ENCODE measurements at regions not wholly inside any gene's neighbourhood (a gene's known extent, or its start where the extent isn't known, plus 50 kb on each side); places are given as distances from the start of the nearest gene placed in this dataset.
"Not testable (repeated sequence)": the region's sequence is repeated elsewhere in the genome, so short reads cannot be mapped to it uniquely, and the experiment has no call there.

GRCh38 chr4:23020399-23020798, 327.7 kb downstream of the GBA3 start:
- H3K4me3 Mint-ChIP-seq; H3K27ac Mint-ChIP-seq; H3K27me3 Mint-ChIP-seq; H3K4me1 Mint-ChIP-seq; ATAC-seq (ENCODE audit: low read depth); H3K9me3 Mint-ChIP-seq; H3K36me3 Mint-ChIP-seq; DNase-seq; POLR2A ChIA-PET: not testable (repeated sequence)

- Mint-ChIP-seq H3K27ac (no peak overlapping the region), H3K4me1 (no peaks in the 10 kb centered on the region), H3K4me3 (no peak overlapping the region), H3K27me3 (no peaks in the 10 kb centered on the region), H3K9me3 (no peaks in the 10 kb centered on the region), H3K36me3 (no peaks in the 10 kb centered on the region)
- DNase-seq (no peak), ATAC-seq (ENCODE audit: low read depth) (no peak)
- POLR2A ChIA-PET, result no interaction called here
These were observed 324.2 kb downstream of the GBA3 start for GRCh38 chr4:23016981-23017380.

GRCh38 chr4:23015821-23016220, 323.1 kb downstream of the GBA3 start:
- POLR2A ChIA-PET, result no interaction called here
- Mint-ChIP-seq H3K4me1 (no peaks in the 10 kb centered on the region), H3K27ac (no peak overlapping the region), H3K9me3 (no peaks in the 10 kb centered on the region), H3K36me3 (no peaks in the 10 kb centered on the region), H3K4me3 (no peak overlapping the region), H3K27me3 (no peaks in the 10 kb centered on the region)
- ATAC-seq (ENCODE audit: low read depth) (no peak), DNase-seq (no peak)

- Mint-ChIP-seq H3K9me3 (no peaks in the 10 kb centered on the region), H3K4me1 (no peaks in the 10 kb centered on the region), H3K4me3 (no peak overlapping the region), H3K36me3 (no peaks in the 10 kb centered on the region), H3K27me3 (no peaks in the 10 kb centered on the region), H3K27ac (no peak overlapping the region)
- POLR2A ChIA-PET, result no interaction called here
- ATAC-seq (ENCODE audit: low read depth), result no peak
- no peak for DNase-seq
These were observed 316.4 kb downstream of the GBA3 start for GRCh38 chr4:23009093-23009492.

- DNase-seq, result no peak
- no peaks in the 10 kb centered on the region for H3K4me1 Mint-ChIP-seq
- POLR2A ChIA-PET, result no interaction called here
These were observed 314.0 kb downstream of the GBA3 start for GRCh38 chr4:23006756-23007155.

GRCh38 chr4:23005691-23006090, 313.0 kb downstream of the GBA3 start:
- ATAC-seq (ENCODE audit: low read depth) (no peak), DNase-seq (no peak)
- H3K9me3 Mint-ChIP-seq, result no peaks in the 10 kb centered on the region
- POLR2A ChIA-PET, result no interaction called here
- no peaks in the 10 kb centered on the region for H3K4me1 Mint-ChIP-seq
- H3K27me3 Mint-ChIP-seq, result no peaks in the 10 kb centered on the region
- no peak overlapping the region for H3K4me3 Mint-ChIP-seq
- no peaks in the 10 kb centered on the region for H3K36me3 Mint-ChIP-seq
- H3K27ac Mint-ChIP-seq, result no peak overlapping the region

More at GRCh38 chr4:23006756-23007155, 314.0 kb downstream of the GBA3 start:
- no peaks in the 10 kb centered on the region for H3K9me3 Mint-ChIP-seq
- no peak for ATAC-seq (ENCODE audit: low read depth)
- no peaks in the 10 kb centered on the region for H3K36me3 Mint-ChIP-seq
- no peak overlapping the region for H3K27ac Mint-ChIP-seq
- no peak overlapping the region for H3K4me3 Mint-ChIP-seq
- H3K27me3 Mint-ChIP-seq, result no peaks in the 10 kb centered on the region

GRCh38 chr4:23001478-23001877, 308.7 kb downstream of the GBA3 start:
- DNase-seq (no peak), ATAC-seq (ENCODE audit: low read depth) (no peak)
- H3K36me3 Mint-ChIP-seq, result no peaks in the 10 kb centered on the region
- no peak overlapping the region for H3K27ac Mint-ChIP-seq
- no peaks in the 10 kb centered on the region for H3K9me3 Mint-ChIP-seq
- H3K4me3 Mint-ChIP-seq, result no peak overlapping the region
- POLR2A ChIA-PET, result no interaction called here
- no peaks in the 10 kb centered on the region for H3K27me3 Mint-ChIP-seq
- H3K4me1 Mint-ChIP-seq, result no peaks in the 10 kb centered on the region

GRCh38 chr4:22999419-22999818, 306.7 kb downstream of the GBA3 start:
- Mint-ChIP-seq H3K36me3 (no peaks in the 10 kb centered on the region), H3K27ac (no peak overlapping the region), H3K9me3 (no peaks in the 10 kb centered on the region), H3K4me3 (no peak overlapping the region), H3K4me1 (no peaks in the 10 kb centered on the region), H3K27me3 (no peaks in the 10 kb centered on the region)
- POLR2A ChIA-PET, result no interaction called here
- no peak for DNase-seq
- ATAC-seq (ENCODE audit: low read depth), result no peak

- ATAC-seq (ENCODE audit: low read depth) (no peak), DNase-seq (no peak)
- POLR2A ChIA-PET, result no interaction called here
- no peaks in the 10 kb centered on the region for H3K9me3 Mint-ChIP-seq
- H3K27ac Mint-ChIP-seq, result no peak overlapping the region
- no peaks in the 10 kb centered on the region for H3K4me1 Mint-ChIP-seq
- H3K27me3 Mint-ChIP-seq, result no peaks in the 10 kb centered on the region
- no peak overlapping the region for H3K4me3 Mint-ChIP-seq
- no peaks in the 10 kb centered on the region for H3K36me3 Mint-ChIP-seq
These were observed 304.9 kb downstream of the GBA3 start for GRCh38 chr4:22997358-22998224.

GRCh38 chr4:22991576-22991975, 298.8 kb downstream of the GBA3 start:
- Mint-ChIP-seq H3K9me3 (peaks cover 2% of the 10 kb centered on the region), H3K36me3 (no peaks in the 10 kb centered on the region), H3K4me3 (no peak overlapping the region), H3K4me1 (no peaks in the 10 kb centered on the region), H3K27ac (no peak overlapping the region), H3K27me3 (no peaks in the 10 kb centered on the region)
- ATAC-seq (ENCODE audit: low read depth), result no peak
- POLR2A ChIA-PET, result no interaction called here
- DNase-seq, result no peak

GRCh38 chr4:22988526-22988925, 295.8 kb downstream of the GBA3 start:
- no peak overlapping the region for H3K27ac Mint-ChIP-seq
- ATAC-seq (ENCODE audit: low read depth), result no peak
- POLR2A ChIA-PET, result no interaction called here
- H3K4me1 Mint-ChIP-seq, result no peaks in the 10 kb centered on the region
- peaks cover 5% of the 10 kb centered on the region for H3K9me3 Mint-ChIP-seq
- no peak overlapping the region for H3K4me3 Mint-ChIP-seq
- H3K36me3 Mint-ChIP-seq, result no peaks in the 10 kb centered on the region
- no peak for DNase-seq
- no peaks in the 10 kb centered on the region for H3K27me3 Mint-ChIP-seq

- H3K27ac Mint-ChIP-seq, result no peak overlapping the region
- no peaks in the 10 kb centered on the region for H3K27me3 Mint-ChIP-seq
- no peak for ATAC-seq (ENCODE audit: low read depth)
These were observed 295.1 kb downstream of the GBA3 start for GRCh38 chr4:22987870-22988269.

GRCh38 chr4:22986881-22987280, 294.1 kb downstream of the GBA3 start:
- POLR2A ChIA-PET, result no interaction called here
- H3K27ac Mint-ChIP-seq, result no peak overlapping the region
- peaks cover 6% of the 10 kb centered on the region for H3K9me3 Mint-ChIP-seq
- H3K36me3 Mint-ChIP-seq, result peaks cover 1% of the 10 kb centered on the region
- DNase-seq, result no peak
- H3K27me3 Mint-ChIP-seq, result no peaks in the 10 kb centered on the region
- no peak overlapping the region for H3K4me3 Mint-ChIP-seq
- no peak for ATAC-seq (ENCODE audit: low read depth)
- no peaks in the 10 kb centered on the region for H3K4me1 Mint-ChIP-seq

More at GRCh38 chr4:22987870-22988269, 295.1 kb downstream of the GBA3 start:
- Mint-ChIP-seq H3K36me3 (no peaks in the 10 kb centered on the region), H3K4me1 (no peaks in the 10 kb centered on the region), H3K9me3 (peaks cover 5% of the 10 kb centered on the region), H3K4me3 (no peak overlapping the region)
- POLR2A ChIA-PET, result no interaction called here
- no peak for DNase-seq

GRCh38 chr4:22986262-22986661, 293.5 kb downstream of the GBA3 start:
- Mint-ChIP-seq H3K27ac (no peak overlapping the region), H3K9me3 (peaks cover 6% of the 10 kb centered on the region), H3K27me3 (no peaks in the 10 kb centered on the region), H3K4me3 (no peak overlapping the region), H3K4me1 (no peaks in the 10 kb centered on the region), H3K36me3 (peaks cover 1% of the 10 kb centered on the region)
- DNase-seq, result no peak
- no peak for ATAC-seq (ENCODE audit: low read depth)
- POLR2A ChIA-PET, result no interaction called here

Data from activated naive CD8-positive, alpha-beta T cell treated with anti-CD3 and anti-CD28 coated beads, Interleukin-2, amount 10 ng/mL, durations not matched to agents 7 days and 5 days (primary cell).